ENCODE measurements at regions not wholly inside any gene's neighbourhood (a gene's known extent, or its start where the extent isn't known, plus 50 kb on each side); places are given as distances from the start of the nearest gene placed in this dataset.
"Not testable (repeated sequence)": the region's sequence is repeated elsewhere in the genome, so short reads cannot be mapped to it uniquely, and the experiment has no call there.

DNA sequence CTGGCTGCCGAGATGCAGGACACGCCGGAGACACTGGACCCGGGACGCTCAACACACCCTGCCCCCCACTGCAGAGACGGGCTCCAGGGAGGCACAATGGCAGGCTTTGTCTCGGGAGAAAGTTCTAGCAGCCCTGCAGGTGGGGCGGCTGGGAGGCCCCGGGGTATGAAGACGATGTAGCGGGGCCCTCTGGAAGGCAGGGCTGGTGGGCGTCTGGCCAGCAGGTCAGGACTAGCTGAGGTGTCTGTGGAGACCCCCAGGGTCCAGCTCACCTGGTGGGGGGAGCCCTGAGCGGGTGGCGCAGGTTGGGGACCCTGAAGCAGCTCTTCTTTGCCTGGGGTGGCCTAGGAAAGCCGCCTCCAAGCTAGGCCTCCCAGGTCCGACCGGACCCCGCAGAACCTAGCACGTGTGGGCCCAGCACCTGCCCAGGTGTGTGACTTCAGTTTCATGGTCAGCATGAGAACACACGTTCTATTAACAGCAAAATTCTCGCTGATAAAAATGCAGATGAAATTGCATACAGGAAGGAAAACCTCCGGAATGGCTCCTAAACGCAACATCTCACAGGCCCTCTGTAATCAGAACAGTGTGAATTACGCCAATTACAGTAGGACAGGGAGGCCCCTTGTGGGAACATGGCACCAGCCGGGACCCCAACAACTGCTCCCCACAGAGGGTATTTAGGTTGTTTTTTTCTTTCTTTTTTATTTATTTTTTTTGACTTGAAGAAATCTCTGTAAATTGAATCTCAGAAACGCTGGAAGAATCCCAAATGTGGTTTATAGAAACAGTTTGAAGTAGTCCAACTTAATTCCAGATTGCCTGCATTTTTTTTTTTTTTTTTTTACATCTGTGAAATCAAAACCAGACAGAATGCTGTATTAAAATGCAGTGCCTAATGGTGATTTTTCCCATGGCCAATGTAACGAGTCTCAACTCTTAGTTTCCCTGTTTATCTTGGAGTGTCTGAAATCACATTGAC lies 195.6 kb upstream of the ZNF469 start:
- H3K36me3 ChIP-seq (ENCODE audit: low read depth); H3K4me3 ChIP-seq; H3K9me2 ChIP-seq (ENCODE audit: insufficient read depth); H3F3A ChIP-seq (ENCODE audit: insufficient read depth); H3K9me3 ChIP-seq (ENCODE audit: low read depth); H4K20me1 ChIP-seq (ENCODE audit: insufficient read depth); H3K79me2 ChIP-seq (ENCODE audit: insufficient read depth); H3K27ac ChIP-seq; H2AFZ ChIP-seq; in situ Hi-C loops (cut with MboI); H3K27me3 ChIP-seq (replicated peaks; ENCODE audit: insufficient read depth); H3K4me2 ChIP-seq (ENCODE audit: unreplicated experiment): not testable (repeated sequence)
- Histone ChIP-seq H3K9ac (0 out of 2 replicates have a peak overlapping the region, but pooled peaks have one; percentile 9), H3K4me1 (ENCODE audit: insufficient read depth) (peaks cover 14% of the 10 kb centered on the region)
- WGBS, 2 experiments (ENCODE audit: low coverage in 1 of 2, low lambda C conversion rate in 2 of 2, missing lambda C conversion rate in 2 of 2) = 47 to 58% methylated on average over 13 to 18 of the region's 27 CpGs
- DNase-seq = peak; percentile 50

DNA sequence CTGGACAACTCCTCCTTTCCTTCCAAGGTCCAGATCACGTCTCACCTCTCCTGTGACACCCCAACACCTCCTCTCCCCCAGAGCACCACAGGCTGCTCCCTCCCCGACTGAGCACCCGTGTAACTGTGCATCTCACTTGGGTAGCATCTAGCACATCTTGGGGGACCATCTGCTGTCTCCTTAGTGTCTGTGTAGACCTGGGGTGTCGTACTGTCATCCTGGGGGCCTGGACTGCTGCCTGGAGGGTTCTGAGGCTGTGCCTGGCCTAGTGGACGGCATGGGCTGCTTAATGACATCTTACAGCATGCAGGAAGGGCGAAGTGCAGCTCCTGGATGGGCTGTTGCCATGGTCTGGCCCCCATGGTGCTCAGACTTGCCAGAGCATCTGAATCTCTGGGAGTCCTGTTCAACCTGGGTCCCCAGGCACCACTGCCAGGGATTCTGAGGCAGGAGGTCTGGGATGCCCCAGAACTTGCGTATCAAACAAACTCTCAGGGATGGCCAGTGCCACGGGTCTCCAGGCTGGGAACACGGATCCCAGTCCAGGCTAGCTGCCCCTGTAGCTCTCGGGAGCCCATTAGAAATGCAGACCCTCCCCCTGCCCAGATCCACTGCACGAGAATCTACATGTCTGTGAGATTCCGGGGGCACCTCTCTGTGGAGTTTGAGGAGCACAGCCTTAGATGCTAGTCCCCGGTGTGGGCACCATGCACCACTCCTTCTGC lies 194.4 kb upstream of the ZNF469 start:
- in situ Hi-C loops (cut with MboI); H3K9ac ChIP-seq; H3K36me3 ChIP-seq (ENCODE audit: low read depth); H4K20me1 ChIP-seq (ENCODE audit: insufficient read depth); H2AFZ ChIP-seq; H3F3A ChIP-seq (ENCODE audit: insufficient read depth); H3K9me3 ChIP-seq (ENCODE audit: low read depth); H3K27me3 ChIP-seq (replicated peaks; ENCODE audit: insufficient read depth); H3K4me2 ChIP-seq (ENCODE audit: unreplicated experiment); H3K4me3 ChIP-seq; H3K9me2 ChIP-seq (ENCODE audit: insufficient read depth); H3K79me2 ChIP-seq (ENCODE audit: insufficient read depth); H3K27ac ChIP-seq; DNase-seq: not testable (repeated sequence)
- peaks cover 14% of the 10 kb centered on the region for H3K4me1 ChIP-seq (ENCODE audit: insufficient read depth)
- WGBS, 2 experiments (ENCODE audit: low coverage in 1 of 2, low lambda C conversion rate in 2 of 2, missing lambda C conversion rate in 2 of 2) = 91 to 94% methylated on average over 8 to 9 of the region's 13 CpGs

DNA sequence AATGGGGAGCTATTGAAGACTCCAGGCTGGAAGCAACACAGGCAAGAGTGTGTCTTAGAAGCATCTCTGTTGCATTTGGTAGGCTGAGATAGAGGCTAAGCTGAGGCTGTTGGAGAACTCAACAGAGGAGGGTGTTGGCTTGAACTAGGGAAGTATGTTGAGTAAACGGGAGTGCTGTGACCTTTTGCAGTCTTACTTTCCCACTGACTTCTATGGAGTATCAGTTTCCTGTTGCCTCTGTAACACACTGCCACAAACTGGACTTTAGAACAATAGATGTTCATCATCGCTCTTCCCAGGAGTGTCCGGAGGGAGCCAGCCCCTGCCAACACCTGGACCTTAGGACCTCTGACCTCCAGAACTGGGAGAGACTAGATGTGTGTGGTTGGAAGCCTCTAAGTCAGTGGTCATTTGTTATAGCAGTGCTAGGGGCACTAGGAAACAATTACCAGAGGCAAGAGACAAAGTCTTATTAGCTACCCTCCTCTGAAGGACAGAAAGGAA lies 192.1 kb upstream of the ZNF469 start:
- H3K36me3 ChIP-seq (ENCODE audit: low read depth); H3K27me3 ChIP-seq (replicated peaks; ENCODE audit: insufficient read depth); in situ Hi-C loops (cut with MboI); H3K9me3 ChIP-seq (ENCODE audit: low read depth); H3K4me3 ChIP-seq; H3K27ac ChIP-seq; H3K9me2 ChIP-seq (ENCODE audit: insufficient read depth); H3K4me2 ChIP-seq (ENCODE audit: unreplicated experiment); H4K20me1 ChIP-seq (ENCODE audit: insufficient read depth); DNase-seq; H3F3A ChIP-seq (ENCODE audit: insufficient read depth); H2AFZ ChIP-seq; H3K79me2 ChIP-seq (ENCODE audit: insufficient read depth); H3K9ac ChIP-seq: not testable (repeated sequence)
- peaks cover 25% of the 10 kb centered on the region for H3K4me1 ChIP-seq (ENCODE audit: insufficient read depth)
- WGBS, 2 experiments (ENCODE audit: low coverage in 1 of 2, low lambda C conversion rate in 2 of 2, missing lambda C conversion rate in 2 of 2) = 88 to 97% methylated on average over 3 of the region's 3 CpGs

DNA sequence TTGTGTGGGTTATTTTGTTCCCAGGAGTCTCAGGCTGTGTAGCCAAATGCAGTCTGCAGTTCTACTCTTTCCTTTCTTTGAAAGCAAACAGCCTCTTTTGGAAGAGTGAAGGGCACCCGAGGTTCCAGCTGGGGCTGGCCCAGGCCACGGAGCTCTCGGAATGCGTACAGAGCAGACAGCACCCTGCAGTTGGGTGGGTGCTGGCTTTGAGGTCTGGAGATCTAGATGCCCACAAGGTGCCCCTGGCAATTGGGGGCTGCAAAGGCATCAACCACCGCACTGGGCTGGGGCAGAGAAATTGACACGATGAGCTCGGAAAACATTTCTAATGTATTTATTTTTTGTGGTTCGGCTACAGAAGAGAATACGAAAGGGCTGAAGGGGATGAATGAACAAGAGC lies 191.6 kb upstream of the ZNF469 start:
- H3K79me2 ChIP-seq (ENCODE audit: insufficient read depth); in situ Hi-C loops (cut with MboI); H3K9me3 ChIP-seq (ENCODE audit: low read depth); H3K27me3 ChIP-seq (replicated peaks; ENCODE audit: insufficient read depth); H3K9ac ChIP-seq; H4K20me1 ChIP-seq (ENCODE audit: insufficient read depth); H3K27ac ChIP-seq; H3K36me3 ChIP-seq (ENCODE audit: low read depth); H3F3A ChIP-seq (ENCODE audit: insufficient read depth); H3K4me2 ChIP-seq (ENCODE audit: unreplicated experiment); DNase-seq; H3K4me3 ChIP-seq; H3K9me2 ChIP-seq (ENCODE audit: insufficient read depth); H2AFZ ChIP-seq: not testable (repeated sequence)
- WGBS, 2 experiments (ENCODE audit: low coverage in 1 of 2, low lambda C conversion rate in 2 of 2, missing lambda C conversion rate in 2 of 2) = 88 to 92% methylated on average over 9 of the region's 9 CpGs
- H3K4me1 ChIP-seq (ENCODE audit: insufficient read depth) = peaks cover 22% of the 10 kb centered on the region

DNA sequence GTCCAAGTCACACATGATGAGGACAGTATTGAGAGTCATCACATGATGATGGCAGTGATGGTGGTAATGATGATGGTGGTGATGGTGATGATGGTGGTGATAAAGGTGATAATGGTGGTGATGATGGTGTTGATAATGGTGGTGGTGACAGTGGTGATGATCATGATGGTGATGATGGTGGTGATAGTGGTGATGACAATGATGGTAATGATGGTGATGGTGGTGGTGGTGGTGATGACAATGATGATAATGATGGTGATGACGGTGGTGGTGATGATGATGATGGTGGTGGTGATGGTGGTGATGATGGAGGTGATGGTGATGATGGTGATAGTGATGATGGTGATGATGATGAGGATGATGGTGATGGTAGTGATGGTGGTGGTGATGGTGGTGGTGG lies 190.2 kb upstream of the ZNF469 start:
- Histone ChIP-seq H3K4me1 (ENCODE audit: insufficient read depth) (peaks cover 11% of the 10 kb centered on the region), H3F3A (ENCODE audit: insufficient read depth) (no peaks in the 10 kb centered on the region), H3K4me3 (no peak overlapping the region), H3K27me3 (replicated peaks; ENCODE audit: insufficient read depth) (no peaks in the 10 kb centered on the region), H3K4me2 (ENCODE audit: unreplicated experiment) (no peak overlapping the region), H3K79me2 (ENCODE audit: insufficient read depth) (no peaks in the 10 kb centered on the region), H3K9me3 (ENCODE audit: low read depth) (no peaks in the 10 kb centered on the region), H3K27ac (no peak overlapping the region), H3K9me2 (ENCODE audit: insufficient read depth) (no peaks in the 10 kb centered on the region), H3K9ac (no peak overlapping the region), H3K36me3 (ENCODE audit: low read depth) (no peaks in the 10 kb centered on the region), H2AFZ (no peak overlapping the region), H4K20me1 (ENCODE audit: insufficient read depth) (no peaks in the 10 kb centered on the region)
- 63 to 73% methylated on average over 1 of the region's 1 CpG for WGBS, 2 experiments (ENCODE audit: low coverage in 1 of 2, low lambda C conversion rate in 2 of 2, missing lambda C conversion rate in 2 of 2)
- DNase-seq = no peak
- TF ChIP-seq EZH2 (IDR thresholded peaks at IDR 0.05; ENCODE audit: insufficient read depth, poor library complexity, severe bottlenecking) (no peak), EZH2phosphoT487 (IDR thresholded peaks at IDR 0.05; ENCODE audit: insufficient read depth, low read depth) (no peak)
- in situ Hi-C loops (cut with MboI) = no loop called here

DNA sequence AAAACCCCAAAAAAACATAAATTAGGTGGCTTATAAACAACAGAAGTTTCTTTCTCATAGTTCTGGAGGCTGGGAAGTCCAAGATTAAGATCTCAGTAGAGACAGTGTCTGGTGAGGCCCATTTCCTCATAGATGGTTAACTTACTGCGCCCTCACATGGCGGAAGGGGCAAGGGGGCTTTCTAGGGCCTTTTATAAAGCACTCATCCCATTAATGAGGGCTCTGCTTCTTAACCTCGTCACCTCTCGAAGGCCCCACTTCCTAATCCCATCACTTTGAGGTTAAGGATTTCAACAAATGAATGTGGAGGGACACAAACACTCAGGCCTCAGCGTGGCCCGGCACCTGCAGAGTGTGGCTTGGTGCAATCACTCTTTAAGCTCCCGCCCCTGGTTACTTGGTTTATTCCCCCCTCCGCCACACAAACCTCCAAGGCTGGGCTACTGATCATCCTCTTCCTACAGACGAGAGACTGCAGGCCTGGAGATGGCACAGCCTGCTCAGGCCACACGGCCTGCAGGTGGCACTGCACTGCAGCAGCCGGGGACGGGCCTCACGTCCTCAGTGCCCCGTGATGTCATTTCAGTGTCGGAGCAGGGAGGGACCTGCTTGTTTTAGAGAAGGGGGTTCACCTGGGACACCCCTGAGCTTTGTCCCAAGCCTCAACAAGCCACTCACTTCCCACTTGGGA lies 188.9 kb upstream of the ZNF469 start:
- H4K20me1 ChIP-seq (ENCODE audit: insufficient read depth); H3F3A ChIP-seq (ENCODE audit: insufficient read depth); H3K9me3 ChIP-seq (ENCODE audit: low read depth); in situ Hi-C loops (cut with MboI); H3K79me2 ChIP-seq (ENCODE audit: insufficient read depth); H3K27me3 ChIP-seq (replicated peaks; ENCODE audit: insufficient read depth); H3K36me3 ChIP-seq (ENCODE audit: low read depth); H3K9me2 ChIP-seq (ENCODE audit: insufficient read depth); H3K27ac ChIP-seq: not testable (repeated sequence)
- Histone ChIP-seq H3K4me2 (ENCODE audit: unreplicated experiment) (peak overlapping the region; percentile 48), H3K4me1 (ENCODE audit: insufficient read depth) (peaks cover 11% of the 10 kb centered on the region), H2AFZ (peak overlapping the region; percentile 65), H3K4me3 (peak overlapping the region; percentile 51), H3K9ac (peak overlapping the region; percentile 75)
- DNase-seq = peak; percentile 85
- 38 to 42% methylated on average over 14 of the region's 15 CpGs for WGBS, 2 experiments (ENCODE audit: low coverage in 1 of 2, low lambda C conversion rate in 2 of 2, missing lambda C conversion rate in 2 of 2)

All from GM23248 (cell line).